ENCODE measurements at regions not wholly inside any gene's neighbourhood (a gene's known extent, or its start where the extent isn't known, plus 50 kb on each side); places are given as distances from the start of the nearest gene placed in this dataset.

GRCh38 chr5:38207343-38207742, 51.0 kb upstream of the EGFLAM start:
- no peak for ATAC-seq
- DNase-seq, result no peak
- intact Hi-C loops (cut with micrococcal nuclease), result no loop called here

- intact Hi-C loops (cut with micrococcal nuclease), result no loop called here
- no peak for DNase-seq
- no peak for ATAC-seq
Measured at GRCh38 chr5:38202741-38203140, 55.6 kb upstream of the EGFLAM start.

- no peak for ATAC-seq
- no peak for DNase-seq
- intact Hi-C loops (cut with micrococcal nuclease), result no loop called here
Measured at GRCh38 chr5:38200872-38201557, 57.3 kb upstream of the EGFLAM start.

GRCh38 chr5:38197118-38197517, 61.2 kb upstream of the EGFLAM start:
- ATAC-seq (no peak), DNase-seq (no peak)
- intact Hi-C loops (cut with micrococcal nuclease), result no loop called here

GRCh38 chr5:38193015-38193581, 65.3 kb upstream of the EGFLAM start:
- ATAC-seq, result peak; percentile 78
- peak; percentile 74 for DNase-seq
- intact Hi-C loops (cut with micrococcal nuclease), result loop anchor here (5.0 kb wide), 1 partner anchor 356 kb away; no protein-coding TSS in a partner anchor

GRCh38 chr5:38191693-38192092, 66.7 kb upstream of the EGFLAM start:
- ATAC-seq (no peak), DNase-seq (no peak)
- intact Hi-C loops (cut with micrococcal nuclease), result loop anchor here (5.0 kb wide), 1 partner anchor 354 kb away; no protein-coding TSS in a partner anchor

- intact Hi-C loops (cut with micrococcal nuclease), result loop anchor here (5.0 kb wide), 1 partner anchor 353 kb away; no protein-coding TSS in a partner anchor
- ATAC-seq, result no peak
Measured at GRCh38 chr5:38190111-38190510, 68.2 kb upstream of the EGFLAM start.

GRCh38 chr5:38189081-38189504, 69.3 kb upstream of the EGFLAM start:
- DNase-seq (no peak), ATAC-seq (no peak)
- intact Hi-C loops (cut with micrococcal nuclease), result no loop called here

More at GRCh38 chr5:38190111-38190510, 68.2 kb upstream of the EGFLAM start:
- no peak for DNase-seq

- ATAC-seq (no peak), DNase-seq (no peak)
- intact Hi-C loops (cut with micrococcal nuclease), result no loop called here
Measured at GRCh38 chr5:38188591-38188990, 69.8 kb upstream of the EGFLAM start.

GRCh38 chr5:38187532-38187931, 70.8 kb upstream of the EGFLAM start:
- intact Hi-C loops (cut with micrococcal nuclease), result no loop called here
- DNase-seq (no peak), ATAC-seq (no peak)

- intact Hi-C loops (cut with micrococcal nuclease), result no loop called here
- ATAC-seq, result no peak
- no peak for DNase-seq
Measured at GRCh38 chr5:38184627-38185026, 73.7 kb upstream of the EGFLAM start.

- intact Hi-C loops (cut with micrococcal nuclease), result no loop called here
- DNase-seq (no peak), ATAC-seq (no peak)
Measured at GRCh38 chr5:38182991-38183390, 75.4 kb upstream of the EGFLAM start.

- no peak for DNase-seq
- intact Hi-C loops (cut with micrococcal nuclease), result no loop called here
- peak; percentile 54 for ATAC-seq
Measured at GRCh38 chr5:38168029-38168428, 90.3 kb upstream of the EGFLAM start.

- intact Hi-C loops (cut with micrococcal nuclease), result no loop called here
- ATAC-seq (peak; percentile 95), DNase-seq (peak; percentile 69)
Measured at GRCh38 chr5:38167562-38167996, 90.8 kb upstream of the EGFLAM start.

- no peak for DNase-seq
- intact Hi-C loops (cut with micrococcal nuclease), result no loop called here
Measured at GRCh38 chr5:38166832-38167231, 91.5 kb upstream of the EGFLAM start.

GRCh38 chr5:38165435-38165834, 92.9 kb upstream of the EGFLAM start:
- ATAC-seq (no peak), DNase-seq (no peak)
- intact Hi-C loops (cut with micrococcal nuclease), result no loop called here

More at GRCh38 chr5:38166832-38167231, 91.5 kb upstream of the EGFLAM start:
- no peak for ATAC-seq

- DNase-seq, result no peak
- no peak for ATAC-seq
- intact Hi-C loops (cut with micrococcal nuclease), result no loop called here
Measured at GRCh38 chr5:38164776-38165399, 93.5 kb upstream of the EGFLAM start.

GRCh38 chr5:38163636-38164237, 94.6 kb upstream of the EGFLAM start:
- intact Hi-C loops (cut with micrococcal nuclease), result no loop called here
- DNase-seq (no peak), ATAC-seq (no peak)

GRCh38 chr5:38162625-38163024, 95.7 kb upstream of the EGFLAM start:
- no peak for ATAC-seq
- intact Hi-C loops (cut with micrococcal nuclease), result no loop called here
- no peak for DNase-seq

GRCh38 chr5:38157024-38157423, 101.3 kb upstream of the EGFLAM start:
- no peak for DNase-seq
- no peak for ATAC-seq
- intact Hi-C loops (cut with micrococcal nuclease), result no loop called here
